GM18498 (cell line): ENCODE measurements at regions not wholly inside any gene's neighbourhood (a gene's known extent, or its start where the extent isn't known, plus 50 kb on each side); places are given as distances from the start of the nearest gene placed in this dataset.

Source experiments
- ATAC-seq: cut with Tn5 transposase; IDR thresholded peaks from one replicate; pipeline ENCODE4 v1.9.1; 2021; ENCODE audit warnings: mild to moderate bottlenecking, moderate library complexity; ENCODE audit not compliant: unreplicated experiment

- ATAC-seq = no peak
These were observed 193.5 kb downstream of the TEX29 start for GRCh38 chr13:111513766-111514609.

DNA sequence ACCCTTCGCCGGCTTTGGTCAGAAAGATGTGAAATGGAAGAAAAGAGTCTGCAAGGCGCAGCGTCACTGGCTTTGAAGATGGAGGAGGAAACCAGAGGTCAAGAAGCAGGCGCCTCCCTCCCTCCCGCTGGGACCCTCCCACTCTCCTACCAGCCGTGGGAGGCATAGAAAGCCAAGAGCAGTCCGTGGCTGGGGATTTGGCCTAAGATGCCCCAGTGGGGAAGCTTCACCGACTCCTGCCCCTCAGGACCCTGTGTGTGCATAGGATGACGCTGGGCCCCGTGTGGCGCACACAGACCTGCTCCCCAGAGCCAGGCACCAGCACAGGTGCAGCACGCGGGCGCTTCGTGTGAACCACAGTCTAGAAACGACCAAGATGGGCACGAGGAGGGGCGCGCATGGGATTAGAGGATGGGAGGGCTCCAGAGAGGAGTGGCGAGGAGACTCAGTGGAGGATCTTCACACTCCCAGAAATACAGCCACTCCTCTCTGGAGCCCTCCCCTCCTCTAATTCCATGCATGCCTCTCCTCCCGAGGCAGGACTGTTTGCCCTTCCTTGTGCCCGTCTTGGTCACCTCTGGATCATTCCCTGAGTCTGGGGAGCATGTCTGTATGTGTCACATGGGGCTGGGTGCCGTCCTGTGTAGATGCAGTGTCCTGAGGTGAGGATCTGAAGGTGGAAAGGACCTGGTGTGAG lies 194.3 kb downstream of the TEX29 start:
- no peak for ATAC-seq

- ATAC-seq = no peak
These were observed 194.8 kb downstream of the TEX29 start for GRCh38 chr13:111515307-111515617.

GRCh38 chr13:111515635-111516034 lies 195.2 kb downstream of the TEX29 start:
- ATAC-seq = no peak

- ATAC-seq = no peak
These were observed 196.5 kb downstream of the TEX29 start for GRCh38 chr13:111516712-111517640.

DNA sequence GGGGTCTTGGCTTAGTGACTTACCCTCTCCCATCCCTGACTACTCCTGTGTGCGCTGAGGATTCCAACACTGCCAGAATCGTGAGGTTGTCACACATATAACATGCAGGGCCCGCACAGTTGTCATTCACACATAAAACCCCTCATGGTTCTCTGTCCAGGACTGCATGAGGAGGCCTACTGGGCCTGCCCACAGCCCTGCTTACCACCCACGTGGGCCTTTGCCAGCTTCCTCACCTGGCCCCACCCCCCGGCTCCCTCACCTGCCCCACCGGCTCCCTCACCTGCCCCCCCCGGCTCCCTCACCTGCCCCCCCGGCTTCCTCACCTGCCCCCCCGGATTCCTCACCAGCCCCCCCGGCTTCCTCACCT lies 197.2 kb downstream of the TEX29 start:
- no peak for ATAC-seq

- ATAC-seq = no peak
These were observed 197.8 kb downstream of the TEX29 start for GRCh38 chr13:111518161-111518792.

- no peak for ATAC-seq
These were observed 198.6 kb downstream of the TEX29 start for GRCh38 chr13:111519041-111519440.

GRCh38 chr13:111519490-111520170 lies 199.2 kb downstream of the TEX29 start:
- ATAC-seq = no peak

- ATAC-seq = no peak
These were observed 200.6 kb downstream of the TEX29 start for GRCh38 chr13:111521030-111521429.

GRCh38 chr13:111521691-111522229 lies 201.3 kb downstream of the TEX29 start:
- ATAC-seq = no peak

GRCh38 chr13:111525320-111526118 lies 205.1 kb downstream of the TEX29 start:
- no peak for ATAC-seq

GRCh38 chr13:111526922-111527321 lies 206.5 kb downstream of the TEX29 start:
- ATAC-seq = no peak

GRCh38 chr13:111527614-111528229 lies 207.3 kb downstream of the TEX29 start:
- ATAC-seq = no peak

DNA sequence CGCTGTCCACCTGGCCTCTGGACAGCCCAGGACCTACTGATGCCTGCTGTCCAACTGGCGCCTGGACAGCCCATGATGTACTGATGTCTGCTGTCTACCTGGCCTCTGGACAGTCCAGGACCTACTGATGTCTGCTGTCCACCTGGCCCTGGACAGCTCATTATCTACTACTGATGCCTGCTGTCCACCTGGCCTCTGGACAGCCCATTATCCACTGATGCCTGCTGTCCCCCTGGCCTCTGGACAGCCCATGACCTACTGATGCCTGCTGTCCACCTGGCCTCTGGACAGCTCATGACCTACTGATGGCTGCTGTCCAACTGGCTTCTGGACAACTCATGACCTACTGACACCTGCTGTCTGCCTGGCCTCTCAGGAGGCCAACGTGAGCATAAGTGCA lies 208.1 kb downstream of the TEX29 start:
- ATAC-seq = no peak

DNA sequence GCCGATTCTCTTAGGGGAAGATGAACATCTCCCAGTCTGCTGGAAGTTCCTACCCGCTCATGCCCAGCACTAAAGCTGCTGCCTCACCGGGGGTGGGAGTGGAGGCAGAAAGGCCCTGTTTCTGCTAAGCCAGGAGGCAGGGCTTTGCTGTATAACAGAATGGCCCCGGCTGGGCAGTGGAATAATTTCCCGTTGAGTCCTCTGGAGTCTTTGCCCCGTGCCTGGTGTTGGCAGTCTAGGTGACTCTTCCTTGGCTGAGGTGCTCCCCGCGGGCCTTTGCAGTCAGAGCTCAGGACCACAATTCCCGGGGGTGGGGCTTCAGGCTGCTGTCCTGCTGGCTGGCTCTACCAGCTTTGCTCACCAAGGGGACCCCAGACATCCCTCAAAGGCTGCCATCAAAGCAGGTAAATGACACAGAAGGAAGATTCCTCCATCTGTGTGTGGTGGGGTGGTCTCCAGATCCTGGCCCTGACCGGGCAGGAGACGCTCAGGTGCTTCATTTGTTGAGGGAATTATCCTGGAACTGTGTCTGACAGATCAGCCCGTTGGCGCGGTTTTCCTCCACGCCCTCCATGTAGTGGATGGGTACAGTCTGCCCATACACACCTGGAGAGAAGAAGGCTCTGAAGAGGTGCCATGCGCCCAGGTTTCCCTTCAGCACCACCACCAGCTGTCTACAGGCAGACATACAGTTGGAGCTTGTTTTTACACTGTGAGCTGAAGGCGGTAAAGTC lies 209.9 kb downstream of the TEX29 start:
- ATAC-seq = no peak

DNA sequence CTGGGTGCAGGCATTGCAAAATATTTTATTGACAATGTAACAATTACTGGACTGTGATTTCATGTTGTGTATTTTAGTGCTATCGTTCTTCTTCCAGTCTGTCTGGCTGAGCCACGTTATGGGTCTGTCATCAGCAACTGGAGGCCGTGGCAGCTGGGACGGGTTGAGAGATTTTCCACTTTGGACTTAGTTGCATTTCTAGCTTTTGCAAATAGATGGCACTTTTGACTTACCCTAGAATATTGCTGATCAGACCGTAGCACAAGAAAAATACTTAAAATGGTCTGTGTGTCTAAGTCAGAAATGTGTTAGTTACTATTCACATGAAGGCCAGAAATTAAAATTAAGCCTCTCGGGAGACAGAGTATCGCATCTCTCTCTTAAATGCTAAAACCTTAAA lies 211.1 kb downstream of the TEX29 start:
- no peak for ATAC-seq

GRCh38 chr13:111532111-111532510 lies 211.7 kb downstream of the TEX29 start:
- no peak for ATAC-seq
